CD8-positive, alpha-beta memory T cell (primary cell): ENCODE measurements at regions not wholly inside any gene's neighbourhood (a gene's known extent, or its start where the extent isn't known, plus 50 kb on each side); places are given as distances from the start of the nearest gene placed in this dataset.

ENCODE experiments used
- CTCF ChIA-PET: fragments of 350-600 bp; sonication (Branson Sonifier 250); formaldehyde crosslinking; loops from one replicate; lab custom pipeline; 2021; ENCODE audit warnings: antibody characterized with exemption; lab: Charles Lee
- POLR2A ChIA-PET: fragments of 350-600 bp; sonication (Branson Sonifier 250); formaldehyde crosslinking; loops from one replicate; lab custom pipeline; 2021; ENCODE audit warnings: antibody characterized with exemption; lab: Charles Lee
- DNase-seq, 5 donors: peaks; one replicate each; pipeline versions ENCODE4 v3.0.0 to v3.0.0-alpha.2; 2020 to 2022; ENCODE audit warnings: mixed read lengths in 1 of 5
- H3K27ac ChIP-seq: one replicate; pipeline ENCODE4 v1.7.0; 2013; ENCODE audit warnings: low read depth, mild to moderate bottlenecking, low read length, moderate library complexity
- H3K27me3 ChIP-seq: 2 replicates; pipeline ENCODE4 v1.7.0; 2013; ENCODE audit warnings: low read length, mild to moderate bottlenecking; ENCODE audit not compliant: insufficient read depth, poor library complexity, severe bottlenecking
- H3K36me3 ChIP-seq: 2 replicates; pipeline ENCODE4 v1.7.0; 2013; ENCODE audit warnings: mild to moderate bottlenecking, low read length, moderate library complexity; ENCODE audit not compliant: insufficient read depth
- H3K4me1 ChIP-seq: 2 replicates; pipeline ENCODE4 v1.7.0; 2013; ENCODE audit warnings: mild to moderate bottlenecking, low read length, moderate library complexity; ENCODE audit not compliant: insufficient read depth
- H3K4me3 ChIP-seq: 2 replicates; pipeline ENCODE4 v1.7.0; 2013; ENCODE audit warnings: mild to moderate bottlenecking, low read length
- H3K9me3 ChIP-seq: 2 replicates; pipeline ENCODE4 v1.7.0; 2013; ENCODE audit warnings: mild to moderate bottlenecking, low read length
- H3K27ac Mint-ChIP-seq, 8 donors: one replicate each; pipeline ENCODE4 v1.8.0; 2020 to 2021; ENCODE audit warnings: mixed read lengths in 8 of 8, mild to moderate bottlenecking in 6 of 8, inconsistent platforms in 3 of 8, moderate library complexity in 3 of 8
- H3K27me3 Mint-ChIP-seq, 2 donors: one replicate each; pipeline ENCODE4 v1.8.0; 2020 to 2021; ENCODE audit warnings: mixed read lengths in 2 of 2, mild to moderate bottlenecking in 1 of 2, moderate library complexity in 1 of 2
- H3K36me3 Mint-ChIP-seq, 3 donors: one replicate each; pipeline ENCODE4 v1.8.0; 2020 to 2021; ENCODE audit warnings: mixed read lengths in 3 of 3, inconsistent platforms in 1 of 3, mild to moderate bottlenecking in 1 of 3
- H3K4me1 Mint-ChIP-seq, 3 donors: one replicate each; pipeline ENCODE4 v1.8.0; 2020 to 2021; ENCODE audit warnings: mixed read lengths in 3 of 3, inconsistent platforms in 1 of 3, mild to moderate bottlenecking in 1 of 3
- H3K4me3 Mint-ChIP-seq, 7 donors: one replicate each; pipeline ENCODE4 v1.8.0; 2020 to 2021; ENCODE audit warnings: mixed read lengths in 7 of 7, mild to moderate bottlenecking in 6 of 7, moderate library complexity in 4 of 7, inconsistent platforms in 2 of 7
- H3K9me3 Mint-ChIP-seq, 5 donors: one replicate each; pipeline ENCODE4 v1.8.0; 2020 to 2022; ENCODE audit warnings: mixed read lengths in 5 of 5, mild to moderate bottlenecking in 3 of 5, moderate library complexity in 2 of 5, inconsistent platforms in 1 of 5

DNA sequence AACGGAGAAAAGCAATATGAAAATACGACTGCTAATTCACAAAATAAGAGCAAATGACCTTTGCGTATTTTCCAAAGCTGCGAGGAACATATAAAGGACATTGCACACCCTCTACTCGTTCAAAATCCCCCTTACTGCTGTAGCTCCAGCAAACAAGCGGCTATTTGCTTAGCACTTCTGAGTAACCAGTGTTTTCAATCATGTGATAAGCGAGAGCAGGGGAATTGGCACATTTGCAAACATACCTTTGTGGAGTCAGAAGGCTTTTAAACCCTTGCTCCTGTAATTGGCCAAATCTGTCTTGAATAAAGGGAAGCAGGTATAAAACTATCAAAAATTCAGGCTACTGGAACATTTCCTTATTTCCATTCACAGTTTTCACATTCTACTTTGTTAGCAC lies 610.2 kb downstream of the UBE2NL start:
- POLR2A ChIA-PET, result no interaction called here
- CTCF ChIA-PET, result no interaction called here
- Mint-ChIP-seq H3K9me3 (peaks cover 0 to 4% (median 0%) of the 10 kb centered on the region in 5 donors), H3K27ac (no peak overlapping the region), H3K4me3 (no peak overlapping the region), H3K4me1 (no peaks in the 10 kb centered on the region), H3K27me3 (no peaks in the 10 kb centered on the region), H3K36me3 (no peaks in the 10 kb centered on the region)
- DNase-seq, result no peak
- Histone ChIP-seq H3K4me1 (no peaks in the 10 kb centered on the region), H3K9me3 (no peaks in the 10 kb centered on the region), H3K27ac (no peak overlapping the region), H3K4me3 (no peak overlapping the region), H3K36me3 (no peaks in the 10 kb centered on the region), H3K27me3 (no peaks in the 10 kb centered on the region)

DNA sequence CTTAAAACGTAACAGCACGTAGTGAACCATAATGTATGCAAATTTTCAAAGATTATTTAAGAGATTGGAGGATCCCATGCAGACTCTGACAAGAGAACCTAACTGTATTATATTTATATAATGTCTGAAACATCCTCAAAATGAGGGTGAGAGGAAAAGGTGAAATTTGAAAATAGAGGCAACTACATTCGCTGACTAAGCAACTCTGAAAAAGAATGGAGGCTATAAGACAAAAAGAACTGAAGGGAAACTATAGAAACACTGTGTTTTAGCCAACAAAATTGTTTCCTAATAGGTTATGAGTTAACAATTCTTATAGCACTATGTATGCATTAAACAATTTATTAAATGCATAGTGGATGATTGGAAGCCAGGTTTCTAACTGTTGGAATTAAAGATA lies 648.0 kb downstream of the UBE2NL start:
- no peak for DNase-seq
- Mint-ChIP-seq H3K36me3 (no peaks in the 10 kb centered on the region), H3K27ac (no peak overlapping the region), H3K4me3 (no peak overlapping the region), H3K27me3 (no peaks in the 10 kb centered on the region), H3K9me3 (peaks cover 0 to 5% (median 2%) of the 10 kb centered on the region in 5 donors), H3K4me1 (no peaks in the 10 kb centered on the region)
- Histone ChIP-seq H3K9me3 (no peaks in the 10 kb centered on the region), H3K27me3 (no peaks in the 10 kb centered on the region), H3K27ac (no peak overlapping the region), H3K4me3 (no peak overlapping the region), H3K4me1 (no peaks in the 10 kb centered on the region), H3K36me3 (no peaks in the 10 kb centered on the region)
- ChIA-PET POLR2A (no interaction called here), CTCF (no interaction called here)

DNA sequence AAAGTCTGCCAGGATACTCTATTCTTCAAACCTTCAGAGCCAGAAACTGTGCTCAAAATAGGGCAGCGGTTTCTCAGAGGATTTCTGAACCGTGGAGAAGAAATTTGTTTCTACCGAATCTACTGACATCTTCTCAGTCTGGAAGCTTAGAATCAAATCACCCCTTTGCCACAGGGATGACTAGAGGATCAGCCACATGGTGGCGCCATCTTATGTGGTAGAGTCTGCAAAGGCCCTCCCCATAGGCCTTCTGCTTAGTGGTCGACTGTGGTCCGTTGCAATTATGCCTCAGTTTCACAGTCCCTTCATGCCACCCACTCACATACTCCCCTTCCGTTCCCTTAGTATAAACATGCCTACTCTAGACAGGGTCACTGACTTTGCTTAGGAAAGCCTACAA lies 680.7 kb upstream of the SPANXN1 start:
- no peaks in the 10 kb centered on the region for H3K36me3 Mint-ChIP-seq
- no peaks in the 10 kb centered on the region for H3K4me1 ChIP-seq
- CTCF ChIA-PET, result no interaction called here
- H3K4me1 Mint-ChIP-seq, result no peaks in the 10 kb centered on the region
- H3K27me3 Mint-ChIP-seq, result no peaks in the 10 kb centered on the region
- no peak overlapping the region for H3K27ac ChIP-seq
- H3K36me3 ChIP-seq, result no peaks in the 10 kb centered on the region
- POLR2A ChIA-PET, result no interaction called here
- no peak overlapping the region for H3K4me3 ChIP-seq
- no peak overlapping the region for H3K4me3 Mint-ChIP-seq
- no peak for DNase-seq
- peaks cover 0 to 4% (median 0%) of the 10 kb centered on the region in 5 donors for H3K9me3 Mint-ChIP-seq
- no peaks in the 10 kb centered on the region for H3K27me3 ChIP-seq
- no peak overlapping the region for H3K27ac Mint-ChIP-seq
- H3K9me3 ChIP-seq, result no peaks in the 10 kb centered on the region

DNA sequence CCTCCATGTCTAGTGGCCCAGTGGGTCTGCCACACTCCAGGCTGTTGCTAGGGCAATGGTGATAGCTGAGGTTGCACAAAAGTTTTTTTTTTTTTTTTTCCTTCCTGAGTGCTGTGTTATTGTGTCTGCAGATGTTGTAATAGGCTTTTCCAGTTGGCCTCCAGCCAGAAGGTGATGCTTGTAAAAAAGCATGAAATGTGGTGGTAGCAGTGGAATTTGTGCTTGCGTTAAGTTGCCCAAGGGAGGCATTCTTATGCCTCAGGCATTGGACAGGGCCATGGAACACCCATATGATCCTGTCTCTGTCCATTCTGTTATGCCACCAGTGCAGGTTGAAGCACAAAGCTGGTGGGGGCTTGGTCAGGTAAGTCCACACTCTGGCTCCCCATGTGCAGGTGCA lies 660.5 kb upstream of the SPANXN1 start:
- Mint-ChIP-seq H3K4me3 (no peak overlapping the region), H3K27me3 (peaks cover 0 to under 1% of the 10 kb centered on the region in 2 donors), H3K36me3 (no peaks in the 10 kb centered on the region), H3K27ac (no peak overlapping the region), H3K4me1 (no peaks in the 10 kb centered on the region), H3K9me3 (peaks cover 0 to 16% (median 4%) of the 10 kb centered on the region in 5 donors)
- DNase-seq, result no peak
- Histone ChIP-seq H3K4me3 (no peak overlapping the region), H3K27ac (no peak overlapping the region), H3K4me1 (no peaks in the 10 kb centered on the region), H3K9me3 (no peaks in the 10 kb centered on the region), H3K36me3 (no peaks in the 10 kb centered on the region), H3K27me3 (no peaks in the 10 kb centered on the region)
- CTCF ChIA-PET, result no interaction called here
- POLR2A ChIA-PET, result no interaction called here

DNA sequence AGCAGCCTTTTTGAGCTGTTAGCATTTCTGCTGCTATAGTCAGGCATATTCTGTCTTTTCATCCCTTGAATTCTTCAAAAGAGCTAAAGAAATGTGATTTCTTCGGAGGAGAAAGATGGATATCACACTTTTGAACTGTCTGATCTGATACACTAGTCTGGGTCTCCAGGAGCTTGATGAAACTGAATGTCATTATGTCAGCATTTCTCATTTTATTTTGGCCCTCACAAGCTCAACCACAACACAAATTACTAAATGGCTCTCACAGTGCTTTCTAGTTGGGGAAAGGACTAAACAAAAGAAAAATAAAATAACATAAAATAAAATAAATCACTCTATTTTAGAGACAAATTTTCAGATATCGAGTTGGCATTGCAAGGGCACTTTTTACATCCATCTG lies 655.3 kb upstream of the SPANXN1 start:
- peaks cover 0 to 1% of the 10 kb centered on the region in 2 donors for H3K27me3 Mint-ChIP-seq
- H3K4me3 Mint-ChIP-seq, result no peak overlapping the region
- Histone ChIP-seq H3K27ac (no peak overlapping the region), H3K27me3 (no peaks in the 10 kb centered on the region), H3K4me3 (no peak overlapping the region), H3K9me3 (no peaks in the 10 kb centered on the region), H3K36me3 (no peaks in the 10 kb centered on the region), H3K4me1 (no peaks in the 10 kb centered on the region)
- H3K9me3 Mint-ChIP-seq, result peaks cover 0 to 15% (median 3%) of the 10 kb centered on the region in 5 donors
- no peaks in the 10 kb centered on the region for H3K36me3 Mint-ChIP-seq
- no peak overlapping the region for H3K27ac Mint-ChIP-seq
- CTCF ChIA-PET, result no interaction called here
- POLR2A ChIA-PET, result no interaction called here
- H3K4me1 Mint-ChIP-seq, result no peaks in the 10 kb centered on the region
- DNase-seq, result no peak

DNA sequence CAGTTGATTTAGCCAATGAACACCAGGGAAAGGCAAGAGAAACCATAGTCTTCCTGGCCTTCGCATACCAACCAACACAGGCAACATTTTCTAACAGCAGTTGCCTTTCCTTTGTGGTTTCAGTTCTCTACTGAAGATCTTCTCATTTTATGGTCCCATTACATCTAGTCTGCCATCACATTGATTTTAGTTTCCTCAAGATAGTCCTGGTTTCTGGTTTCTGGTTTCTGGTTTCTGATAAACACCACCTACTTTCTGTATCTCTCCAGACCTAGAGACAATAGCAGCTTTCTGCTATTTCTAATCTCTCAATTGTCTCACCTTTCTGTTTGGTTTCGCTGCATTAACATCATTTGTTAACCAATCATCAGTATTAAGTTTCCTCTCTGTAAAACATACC lies 646.3 kb upstream of the SPANXN1 start:
- Histone ChIP-seq H3K27me3 (no peaks in the 10 kb centered on the region), H3K9me3 (no peaks in the 10 kb centered on the region), H3K4me3 (no peak overlapping the region), H3K4me1 (no peaks in the 10 kb centered on the region), H3K27ac (no peak overlapping the region), H3K36me3 (no peaks in the 10 kb centered on the region)
- peaks cover 0 to 7% (median 0%) of the 10 kb centered on the region in 5 donors for H3K9me3 Mint-ChIP-seq
- no peaks in the 10 kb centered on the region for H3K4me1 Mint-ChIP-seq
- H3K4me3 Mint-ChIP-seq, result no peak overlapping the region
- no peaks in the 10 kb centered on the region for H3K36me3 Mint-ChIP-seq
- DNase-seq, result no peak
- H3K27me3 Mint-ChIP-seq, result no peaks in the 10 kb centered on the region
- POLR2A ChIA-PET, result no interaction called here
- no peak overlapping the region for H3K27ac Mint-ChIP-seq
- CTCF ChIA-PET, result no interaction called here

DNA sequence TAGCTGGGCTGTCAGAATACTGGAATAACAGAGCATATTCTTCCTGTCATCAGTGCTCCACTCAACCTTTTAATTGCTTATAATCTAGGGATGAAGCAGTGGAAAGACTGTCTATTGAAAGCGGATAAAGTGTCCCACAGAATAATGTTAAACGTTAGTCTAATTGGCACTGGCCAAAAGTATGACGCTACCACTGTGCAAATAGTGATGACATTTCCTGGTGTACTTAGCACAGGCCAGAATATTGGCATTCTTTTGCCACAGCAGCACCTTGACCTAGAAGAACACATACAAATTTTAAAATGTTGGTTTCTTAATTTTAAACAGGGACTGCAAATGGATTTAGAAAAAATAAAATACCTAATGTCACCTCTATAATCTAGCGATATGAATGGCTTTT lies 635.2 kb upstream of the SPANXN1 start:
- H3K9me3 Mint-ChIP-seq, result peaks cover 0 to 3% (median 2%) of the 10 kb centered on the region in 5 donors
- no peaks in the 10 kb centered on the region for H3K36me3 Mint-ChIP-seq
- Histone ChIP-seq H3K27ac (no peak overlapping the region), H3K4me3 (no peak overlapping the region), H3K4me1 (no peaks in the 10 kb centered on the region), H3K27me3 (no peaks in the 10 kb centered on the region), H3K9me3 (no peaks in the 10 kb centered on the region), H3K36me3 (no peaks in the 10 kb centered on the region)
- no peak for DNase-seq
- H3K4me3 Mint-ChIP-seq, result no peak overlapping the region
- no peaks in the 10 kb centered on the region for H3K4me1 Mint-ChIP-seq
- no peak overlapping the region for H3K27ac Mint-ChIP-seq
- CTCF ChIA-PET, result no interaction called here
- POLR2A ChIA-PET, result no interaction called here
- H3K27me3 Mint-ChIP-seq, result peaks cover 0 to under 1% of the 10 kb centered on the region in 2 donors

DNA sequence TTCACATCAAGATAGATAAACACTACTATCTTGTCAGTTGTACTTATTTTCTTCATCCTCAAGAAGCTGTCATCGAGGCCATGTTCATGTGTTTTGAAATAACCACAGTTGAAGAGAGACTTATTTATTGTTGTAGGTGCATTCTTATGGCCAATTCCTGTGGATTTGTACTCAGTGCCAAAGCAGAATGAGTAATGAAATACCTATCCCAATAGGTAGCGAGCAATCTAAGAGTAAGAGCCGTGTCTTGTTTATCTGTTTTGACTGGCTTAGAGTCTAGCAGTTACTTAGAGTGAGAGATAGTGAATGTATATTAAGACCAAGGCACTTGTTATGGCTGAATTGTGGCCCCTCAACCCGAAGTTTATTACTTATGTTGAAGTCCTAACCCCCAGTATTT lies 631.0 kb upstream of the SPANXN1 start:
- H3K27me3 ChIP-seq, result no peaks in the 10 kb centered on the region
- no peaks in the 10 kb centered on the region for H3K36me3 ChIP-seq
- no peak for DNase-seq
- ChIA-PET CTCF (no interaction called here), POLR2A (no interaction called here)
- Mint-ChIP-seq H3K9me3 (peaks cover 0 to 5% (median 0%) of the 10 kb centered on the region in 5 donors), H3K27ac (no peak overlapping the region), H3K4me3 (no peak overlapping the region), H3K4me1 (no peaks in the 10 kb centered on the region), H3K36me3 (no peaks in the 10 kb centered on the region), H3K27me3 (no peaks in the 10 kb centered on the region)
- no peak overlapping the region for H3K27ac ChIP-seq
- no peak overlapping the region for H3K4me3 ChIP-seq
- no peaks in the 10 kb centered on the region for H3K9me3 ChIP-seq
- no peaks in the 10 kb centered on the region for H3K4me1 ChIP-seq

DNA sequence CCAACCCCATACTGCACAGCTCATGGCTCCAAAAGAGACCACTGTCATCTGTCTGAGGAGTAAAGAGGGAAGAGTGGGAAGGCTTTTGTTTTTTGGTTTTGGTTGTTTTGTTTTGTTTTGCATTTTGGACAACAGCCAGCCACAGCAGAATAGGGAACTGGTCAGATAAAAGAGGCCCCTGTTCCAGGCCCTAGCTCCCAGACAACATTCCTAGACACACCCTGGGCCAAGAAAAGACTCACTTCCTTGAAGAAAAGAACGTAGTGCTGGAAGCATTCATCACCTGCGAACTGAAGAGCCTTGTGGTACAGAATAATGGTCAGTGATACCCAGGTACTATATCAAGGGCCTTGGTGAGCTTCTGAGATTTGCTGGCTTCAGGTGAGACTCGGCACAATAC lies 619.4 kb upstream of the SPANXN1 start:
- peaks cover 0 to 2% (median 0%) of the 10 kb centered on the region in 5 donors for H3K9me3 Mint-ChIP-seq
- CTCF ChIA-PET, result no interaction called here
- H3K27me3 Mint-ChIP-seq, result peaks cover 0 to 1% of the 10 kb centered on the region in 2 donors
- H3K4me3 ChIP-seq, result no peak overlapping the region
- no peak overlapping the region for H3K27ac Mint-ChIP-seq
- H3K36me3 Mint-ChIP-seq, result no peaks in the 10 kb centered on the region
- no peaks in the 10 kb centered on the region for H3K36me3 ChIP-seq
- DNase-seq, result no peak
- H3K9me3 ChIP-seq, result no peaks in the 10 kb centered on the region
- no peak overlapping the region for H3K4me3 Mint-ChIP-seq
- H3K4me1 Mint-ChIP-seq, result no peaks in the 10 kb centered on the region
- H3K4me1 ChIP-seq, result no peaks in the 10 kb centered on the region
- no peaks in the 10 kb centered on the region for H3K27me3 ChIP-seq
- POLR2A ChIA-PET, result no interaction called here
- H3K27ac ChIP-seq, result no peak overlapping the region
